Ovary (tissue), 3 donors: ENCODE measurements at regions not wholly inside any gene's neighbourhood (a gene's known extent, or its start where the extent isn't known, plus 50 kb on each side); places are given as distances from the start of the nearest gene placed in this dataset.

ENCODE experiments used
- CTCF ChIP-seq, 3 donors: fragments of 450-650 bp in 2 of 3; fragments of 200-600 bp in 1 of 3; IDR thresholded peaks; one replicate each; pipeline versions ENCODE4 v1.5.1 to v1.8.0; 2016 to 2022; ENCODE audit warnings: antibody characterized with exemption in 3 of 3, mild to moderate bottlenecking in 1 of 3
- POLR2A ChIP-seq: fragments of 450-650 bp; IDR thresholded peaks from one replicate; pipeline ENCODE4 v1.6.1; 2017; ENCODE audit warnings: antibody characterized with exemption, mild to moderate bottlenecking, moderate library complexity
- donor health status: DM: no; HTN: no; CAD: no.

- TF ChIP-seq CTCF (IDR thresholded peaks at IDR 0.05) (no peak), POLR2A (no peak)
Measured at GRCh38 chr3:41064070-41064469, 135.2 kb upstream of the CTNNB1 start.
